ENCODE measurements at regions not wholly inside any gene's neighbourhood (a gene's known extent, or its start where the extent isn't known, plus 50 kb on each side); places are given as distances from the start of the nearest gene placed in this dataset.

DNA sequence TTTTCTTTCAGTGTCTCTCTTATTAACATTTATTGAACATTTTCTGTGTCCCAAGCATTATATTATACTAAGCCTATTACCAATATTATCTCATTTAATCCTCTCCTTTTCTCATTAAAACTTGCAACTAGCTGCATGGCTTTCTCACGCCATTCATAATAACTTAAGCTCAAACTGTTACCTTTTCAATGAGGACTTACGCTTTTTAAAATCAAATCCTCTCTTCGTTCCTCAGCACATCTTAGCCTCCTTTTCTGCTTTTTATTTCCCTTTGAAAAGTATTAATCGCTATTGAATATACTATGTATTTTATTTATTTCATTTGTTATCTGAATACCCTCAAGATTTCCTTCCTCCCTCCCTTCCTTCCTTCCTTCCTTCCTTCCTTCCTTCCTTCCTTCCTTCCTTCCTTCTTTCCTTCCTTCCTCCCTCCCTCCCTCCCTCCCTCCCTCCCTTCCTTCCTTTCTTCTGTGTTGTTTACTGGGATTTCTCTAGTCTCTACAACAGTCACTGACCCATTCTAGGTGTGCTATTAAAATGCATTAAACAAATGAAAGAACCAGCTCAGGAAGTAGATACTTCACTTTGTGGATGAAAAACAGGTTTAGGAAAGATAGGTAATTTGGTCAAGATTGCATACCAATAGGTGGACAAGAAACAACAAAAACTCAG, 294.1 kb upstream of the TUT7 start:
- Mint-ChIP-seq H3K27ac (no peak overlapping the region), H3K27me3 (peaks cover 3% of the 10 kb centered on the region), H3K9me3 (no peaks in the 10 kb centered on the region), H3K4me1 (ENCODE audit: low read depth) (no peaks in the 10 kb centered on the region), H3K36me3 (ENCODE audit: low read depth) (no peaks in the 10 kb centered on the region), H3K4me3 (no peak overlapping the region)

DNA sequence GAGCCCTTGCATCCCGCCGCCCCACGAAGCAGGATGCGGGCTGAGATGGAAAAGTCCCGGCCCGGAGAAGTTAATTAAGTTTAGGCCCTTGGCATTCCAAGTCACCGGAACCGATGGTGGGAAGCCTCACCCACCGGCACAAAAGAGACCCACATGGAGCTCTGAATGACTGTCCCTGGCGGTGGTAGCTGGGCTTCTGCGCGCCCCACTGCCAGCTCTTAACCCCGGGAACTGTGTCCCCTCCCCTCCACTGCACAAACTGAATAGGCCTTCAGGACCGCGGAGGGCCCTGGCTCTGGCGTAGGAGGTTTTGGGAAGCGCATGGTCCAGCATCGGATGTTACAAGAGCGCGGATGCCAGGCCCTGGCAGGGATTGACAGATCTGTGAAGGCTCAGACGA, 291.1 kb upstream of the TUT7 start:
- Mint-ChIP-seq H3K27me3 (no peaks in the 10 kb centered on the region), H3K27ac (no peak overlapping the region), H3K9me3 (no peaks in the 10 kb centered on the region)

DNA sequence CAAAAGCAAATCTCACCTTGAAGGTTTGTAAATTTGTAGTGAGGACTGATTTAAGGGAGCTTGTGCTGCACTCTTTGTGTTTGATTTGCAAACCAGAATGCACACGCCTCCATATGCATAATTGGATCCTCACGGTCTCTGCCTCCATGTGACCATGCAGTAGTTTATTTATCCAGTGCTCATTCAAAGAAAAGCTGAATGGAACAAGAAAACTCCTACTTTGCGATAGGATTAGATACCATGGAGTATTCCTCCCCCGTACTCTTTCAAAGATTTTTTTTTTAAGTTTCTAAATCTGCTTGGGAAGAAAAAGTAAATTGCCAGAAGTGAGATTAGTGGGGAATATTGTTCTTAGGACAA, 290.4 kb upstream of the TUT7 start:
- Mint-ChIP-seq H3K27me3 (no peaks in the 10 kb centered on the region), H3K4me1 (ENCODE audit: low read depth) (no peaks in the 10 kb centered on the region), H3K9me3 (no peaks in the 10 kb centered on the region), H3K27ac (no peak overlapping the region), H3K4me3 (no peak overlapping the region), H3K36me3 (ENCODE audit: low read depth) (no peaks in the 10 kb centered on the region)

More for the DNA sequence above, 291.1 kb upstream of the TUT7 start:
- H3K36me3 Mint-ChIP-seq (ENCODE audit: low read depth), result no peaks in the 10 kb centered on the region
- no peak overlapping the region for H3K4me3 Mint-ChIP-seq
- no peaks in the 10 kb centered on the region for H3K4me1 Mint-ChIP-seq (ENCODE audit: low read depth)

DNA sequence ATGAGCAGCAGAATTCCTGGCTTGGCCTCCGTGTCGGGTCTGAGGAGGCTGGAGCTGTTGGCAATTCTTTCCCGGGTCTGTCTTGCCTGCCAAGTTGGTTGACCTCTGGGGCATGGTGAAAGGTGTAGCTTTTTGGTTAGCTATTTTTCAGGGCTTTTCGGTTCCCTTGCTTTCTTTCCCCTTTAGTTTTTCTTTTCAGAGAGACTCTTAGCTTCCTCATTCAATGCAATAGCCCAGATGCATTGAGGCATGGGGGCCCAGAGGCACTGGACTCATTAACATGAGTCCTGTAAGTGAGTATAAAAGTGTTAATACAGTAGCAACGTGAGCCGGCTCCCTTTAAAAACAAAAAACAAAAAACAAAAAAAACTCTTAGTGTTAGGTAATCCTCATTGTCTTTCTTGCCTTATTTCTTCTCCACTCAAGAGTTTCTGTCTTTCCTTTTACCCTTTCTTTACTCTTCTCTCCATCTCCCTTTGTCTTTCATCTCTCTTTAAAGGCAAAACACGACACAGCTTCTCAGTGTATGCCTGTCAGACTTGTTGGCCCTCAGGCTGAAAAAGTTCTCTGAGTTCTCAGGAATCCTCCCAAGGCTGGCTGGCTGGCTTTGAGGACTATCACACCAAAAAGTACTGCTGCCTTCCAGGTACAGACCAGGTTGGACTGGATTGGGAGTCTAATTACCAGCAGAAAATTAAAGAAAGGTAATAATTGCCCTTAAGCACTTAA, 289.9 kb upstream of the TUT7 start:
- Mint-ChIP-seq H3K4me3 (no peak overlapping the region), H3K27ac (no peak overlapping the region), H3K36me3 (ENCODE audit: low read depth) (no peaks in the 10 kb centered on the region), H3K27me3 (no peaks in the 10 kb centered on the region), H3K9me3 (no peaks in the 10 kb centered on the region), H3K4me1 (ENCODE audit: low read depth) (no peaks in the 10 kb centered on the region)

DNA sequence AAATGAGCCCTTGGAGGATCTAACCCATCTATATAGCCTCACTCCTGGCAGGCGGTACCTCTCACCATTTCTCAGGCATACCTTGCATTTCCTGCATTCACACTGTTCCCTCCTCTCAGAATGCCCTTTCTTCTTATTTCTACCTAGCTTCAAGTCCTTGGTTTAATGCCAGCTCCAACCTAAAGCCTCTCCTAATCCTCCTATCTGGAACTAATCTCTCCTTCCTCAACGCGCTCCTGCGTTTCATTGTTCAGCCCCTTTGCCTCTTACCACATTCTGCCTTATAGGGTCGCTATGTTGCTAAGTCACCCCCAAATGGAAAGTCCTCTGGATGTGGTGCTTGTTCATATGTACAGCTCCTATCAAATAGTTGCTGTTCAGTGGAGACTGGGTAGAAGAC, 288.5 kb upstream of the TUT7 start:
- Mint-ChIP-seq H3K4me1 (ENCODE audit: low read depth) (no peaks in the 10 kb centered on the region), H3K27me3 (peaks cover 3% of the 10 kb centered on the region), H3K4me3 (no peak overlapping the region), H3K9me3 (no peaks in the 10 kb centered on the region), H3K27ac (no peak overlapping the region), H3K36me3 (ENCODE audit: low read depth) (no peaks in the 10 kb centered on the region)

DNA sequence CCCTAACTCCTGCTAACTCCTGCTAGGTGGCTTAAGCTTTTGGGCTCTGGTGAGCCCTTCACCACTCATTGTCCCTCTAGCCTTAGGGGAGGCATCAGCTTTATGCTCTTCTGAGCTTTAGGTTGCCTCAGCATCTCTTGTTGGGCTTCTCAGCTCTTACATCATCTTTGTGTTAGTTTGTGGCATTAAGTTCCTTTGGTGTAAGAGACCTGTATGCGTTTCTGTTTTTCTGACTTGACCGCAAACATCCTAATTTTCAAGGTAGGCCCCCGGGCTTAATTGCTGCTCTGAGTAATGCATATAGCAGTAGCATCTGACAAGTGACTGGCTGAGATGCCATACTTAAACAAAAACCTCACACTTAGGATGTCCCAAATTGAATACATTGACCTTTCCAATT, 287.8 kb upstream of the TUT7 start:
- Mint-ChIP-seq H3K4me3 (no peak overlapping the region), H3K27me3 (peaks cover 9% of the 10 kb centered on the region), H3K9me3 (no peaks in the 10 kb centered on the region), H3K36me3 (ENCODE audit: low read depth) (no peaks in the 10 kb centered on the region), H3K27ac (no peak overlapping the region), H3K4me1 (ENCODE audit: low read depth) (no peaks in the 10 kb centered on the region)

DNA sequence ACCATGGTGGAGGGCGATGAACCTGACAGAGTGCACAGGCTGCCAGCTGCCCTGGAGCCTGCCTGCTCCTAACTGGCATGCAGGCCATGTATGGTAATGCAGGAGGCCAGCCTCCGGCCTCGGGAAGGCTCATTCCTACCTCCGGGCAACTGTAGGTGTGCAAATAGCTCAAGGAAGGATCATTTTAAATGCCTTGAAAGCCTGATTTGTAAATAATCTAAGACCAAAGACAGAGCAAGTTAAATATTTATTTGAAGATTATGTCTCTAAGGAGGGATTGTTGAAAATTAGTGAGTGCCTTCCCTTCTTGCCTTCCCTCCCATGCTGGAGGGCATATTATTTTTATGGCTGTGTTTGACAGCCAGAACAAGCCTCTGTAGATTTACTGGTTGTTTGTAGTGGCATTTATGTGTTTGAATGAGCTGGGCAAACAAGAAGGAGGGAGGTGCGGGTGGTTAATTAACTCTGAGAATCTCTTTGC, 285.7 kb upstream of the TUT7 start:
- no peaks in the 10 kb centered on the region for H3K36me3 Mint-ChIP-seq (ENCODE audit: low read depth)
- H3K4me3 Mint-ChIP-seq, result no peak overlapping the region
- no peak overlapping the region for H3K27ac Mint-ChIP-seq
- H3K27me3 Mint-ChIP-seq, result peaks cover 16% of the 10 kb centered on the region
- no peaks in the 10 kb centered on the region for H3K4me1 Mint-ChIP-seq (ENCODE audit: low read depth)
- no peaks in the 10 kb centered on the region for H3K9me3 Mint-ChIP-seq

DNA sequence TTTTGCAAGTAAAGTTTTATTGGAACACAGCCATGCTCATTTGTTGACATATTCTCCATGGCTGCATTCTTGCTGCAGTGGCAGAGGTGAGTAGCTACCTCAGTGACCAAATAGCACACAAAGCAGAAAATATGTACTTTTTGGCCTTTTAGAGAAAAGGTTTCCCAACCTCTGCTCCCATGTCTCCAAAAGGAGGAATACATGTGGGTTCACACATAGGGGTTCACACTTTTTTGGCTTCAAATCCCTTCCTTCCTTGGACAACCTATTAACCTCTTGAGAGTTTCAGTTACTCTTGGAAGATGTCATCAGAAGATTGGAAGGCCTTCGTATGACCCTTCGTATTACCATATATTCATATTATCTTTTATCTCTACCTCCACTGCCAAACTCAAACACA, 285.1 kb upstream of the TUT7 start:
- Mint-ChIP-seq H3K4me1 (ENCODE audit: low read depth) (no peaks in the 10 kb centered on the region), H3K4me3 (no peak overlapping the region), H3K36me3 (ENCODE audit: low read depth) (no peaks in the 10 kb centered on the region), H3K9me3 (no peaks in the 10 kb centered on the region), H3K27me3 (peaks cover 23% of the 10 kb centered on the region), H3K27ac (no peak overlapping the region)

DNA sequence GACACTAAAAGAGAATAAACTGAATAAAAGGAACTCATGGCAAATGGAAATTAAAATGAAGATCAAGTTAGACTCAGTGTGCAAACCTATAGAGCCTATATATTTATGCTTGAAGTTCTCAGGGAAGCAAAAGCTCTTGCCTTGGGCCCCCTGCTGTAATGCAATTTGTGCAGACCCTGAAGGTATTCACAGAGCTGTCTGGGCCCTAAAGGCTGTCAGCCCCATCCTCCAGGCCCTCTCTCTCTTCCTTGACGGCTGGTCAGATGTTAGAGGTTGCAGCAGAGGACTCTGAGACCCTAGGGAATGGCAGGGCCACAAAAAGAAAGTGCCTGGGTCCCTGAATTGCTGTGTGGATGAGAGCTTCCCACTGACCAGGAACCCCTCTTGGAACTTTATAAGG, 283.9 kb upstream of the TUT7 start:
- H3K4me1 Mint-ChIP-seq (ENCODE audit: low read depth), result no peaks in the 10 kb centered on the region
- no peaks in the 10 kb centered on the region for H3K36me3 Mint-ChIP-seq (ENCODE audit: low read depth)
- H3K4me3 Mint-ChIP-seq, result no peak overlapping the region
- peaks cover 26% of the 10 kb centered on the region for H3K27me3 Mint-ChIP-seq
- no peak overlapping the region for H3K27ac Mint-ChIP-seq
- H3K9me3 Mint-ChIP-seq, result no peaks in the 10 kb centered on the region

DNA sequence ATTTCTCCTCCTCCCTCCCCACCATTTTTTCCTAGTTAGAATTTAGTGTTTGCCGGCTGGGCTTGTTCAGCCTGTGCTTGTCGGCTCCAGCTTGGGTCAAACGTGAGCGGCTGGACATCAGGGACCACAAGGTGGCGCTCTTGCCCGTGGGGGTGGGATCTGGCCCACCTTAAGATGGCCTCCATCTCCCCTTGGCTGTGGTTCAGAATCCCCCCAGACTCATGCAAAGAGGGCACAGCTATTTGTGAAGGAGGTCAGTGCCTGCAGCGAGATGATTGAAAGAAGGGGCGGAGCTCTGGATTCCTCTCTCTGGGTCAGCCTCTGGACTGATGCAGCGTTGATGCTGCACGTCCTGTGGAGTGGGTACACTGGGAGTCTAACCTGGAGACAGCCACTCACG, 283.3 kb upstream of the TUT7 start:
- Mint-ChIP-seq H3K4me1 (ENCODE audit: low read depth) (no peaks in the 10 kb centered on the region), H3K27me3 (peaks cover 26% of the 10 kb centered on the region), H3K4me3 (no peak overlapping the region), H3K9me3 (no peaks in the 10 kb centered on the region), H3K27ac (no peak overlapping the region), H3K36me3 (ENCODE audit: low read depth) (no peaks in the 10 kb centered on the region)

DNA sequence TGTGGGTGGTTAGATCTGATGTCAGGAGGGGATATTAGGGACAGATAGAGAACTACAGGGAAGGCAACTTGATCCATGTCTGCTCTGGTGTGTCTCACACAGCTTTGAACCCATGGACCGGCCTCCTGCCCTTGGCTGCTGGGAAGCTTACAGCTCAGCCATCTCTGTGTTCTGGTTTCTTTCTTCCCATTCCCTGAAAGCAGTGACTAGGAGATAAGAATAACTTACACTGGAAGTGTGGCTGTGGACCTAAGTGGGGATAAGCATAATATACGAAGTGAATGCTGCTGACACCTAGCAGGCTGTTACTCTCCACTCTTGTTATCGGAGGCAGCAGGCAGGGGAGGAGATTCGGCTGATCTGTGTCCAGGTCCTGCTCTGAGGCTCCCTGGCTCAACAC, 282.3 kb upstream of the TUT7 start:
- Mint-ChIP-seq H3K4me1 (ENCODE audit: low read depth) (no peaks in the 10 kb centered on the region), H3K9me3 (no peaks in the 10 kb centered on the region), H3K27me3 (peaks cover 26% of the 10 kb centered on the region), H3K4me3 (no peak overlapping the region), H3K36me3 (ENCODE audit: low read depth) (no peaks in the 10 kb centered on the region), H3K27ac (no peak overlapping the region)

DNA sequence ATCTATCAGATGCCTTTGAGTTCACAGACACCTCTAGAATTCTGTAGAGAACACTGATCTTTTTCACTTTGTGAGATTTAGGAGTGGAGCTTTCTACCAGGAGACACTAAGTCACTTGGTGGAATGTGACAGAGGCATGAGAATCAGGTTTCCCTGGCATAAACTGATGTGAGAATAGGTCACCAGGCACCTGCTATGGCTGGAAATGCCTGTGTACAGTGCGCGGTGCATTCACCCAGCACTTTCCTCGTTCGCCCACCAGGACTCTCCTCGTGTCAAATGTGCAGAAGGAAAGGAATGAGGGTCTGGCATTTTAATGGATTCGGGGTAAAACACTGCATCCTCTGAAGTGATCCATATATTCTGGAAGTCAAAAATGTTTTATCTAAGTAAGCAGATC, 281.8 kb upstream of the TUT7 start:
- Mint-ChIP-seq H3K36me3 (ENCODE audit: low read depth) (no peaks in the 10 kb centered on the region), H3K4me1 (ENCODE audit: low read depth) (no peaks in the 10 kb centered on the region), H3K27ac (no peak overlapping the region), H3K9me3 (no peaks in the 10 kb centered on the region), H3K4me3 (no peak overlapping the region), H3K27me3 (peaks cover 26% of the 10 kb centered on the region)

DNA sequence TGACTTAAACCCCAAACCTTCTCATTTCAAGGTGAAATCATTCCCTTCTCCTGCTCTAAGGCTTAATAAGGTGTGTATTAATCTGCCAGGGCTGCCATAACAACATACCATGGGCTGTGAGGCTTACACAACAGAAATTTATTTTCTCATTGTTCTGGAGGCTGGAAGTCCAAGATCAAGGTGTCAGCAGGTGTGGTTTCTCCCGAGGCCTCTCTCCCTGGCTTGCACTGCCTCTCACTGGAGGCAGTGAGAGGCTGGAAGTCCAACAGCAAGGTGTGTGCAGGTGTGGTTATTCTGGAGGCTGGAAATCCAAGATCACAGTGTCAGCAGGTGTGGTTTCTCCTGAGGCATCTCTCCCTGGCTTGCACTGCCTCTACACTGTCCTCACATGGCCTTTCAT, 280.3 kb upstream of the TUT7 start:
- no peaks in the 10 kb centered on the region for H3K36me3 Mint-ChIP-seq (ENCODE audit: low read depth)
- no peak overlapping the region for H3K27ac Mint-ChIP-seq
- no peak overlapping the region for H3K4me3 Mint-ChIP-seq
- no peaks in the 10 kb centered on the region for H3K9me3 Mint-ChIP-seq
- H3K4me1 Mint-ChIP-seq (ENCODE audit: low read depth), result no peaks in the 10 kb centered on the region
- H3K27me3 Mint-ChIP-seq, result peaks cover 26% of the 10 kb centered on the region

DNA sequence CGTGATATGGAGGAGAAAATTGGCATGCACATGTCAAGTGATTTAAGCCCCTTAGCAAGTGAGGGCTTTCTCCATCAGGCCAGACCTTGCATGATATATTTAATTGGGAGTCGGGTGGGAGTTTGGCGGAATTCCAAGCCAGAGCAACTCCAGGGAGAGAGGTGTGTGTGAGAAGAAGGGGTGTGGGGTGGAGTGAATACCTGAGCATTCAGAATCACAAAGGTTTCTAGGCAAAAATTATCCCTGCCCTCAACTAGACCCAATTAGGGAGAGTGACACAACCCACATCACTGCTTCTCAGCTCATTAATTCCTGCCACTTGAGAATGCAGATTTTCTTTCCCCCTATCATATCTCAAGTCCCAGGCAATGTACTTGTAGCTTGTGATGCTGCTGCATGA, 279.7 kb upstream of the TUT7 start:
- H3K27me3 Mint-ChIP-seq, result peaks cover 26% of the 10 kb centered on the region
- no peak overlapping the region for H3K4me3 Mint-ChIP-seq
- H3K36me3 Mint-ChIP-seq (ENCODE audit: low read depth), result no peaks in the 10 kb centered on the region
- H3K9me3 Mint-ChIP-seq, result no peaks in the 10 kb centered on the region
- no peaks in the 10 kb centered on the region for H3K4me1 Mint-ChIP-seq (ENCODE audit: low read depth)
- H3K27ac Mint-ChIP-seq, result no peak overlapping the region

DNA sequence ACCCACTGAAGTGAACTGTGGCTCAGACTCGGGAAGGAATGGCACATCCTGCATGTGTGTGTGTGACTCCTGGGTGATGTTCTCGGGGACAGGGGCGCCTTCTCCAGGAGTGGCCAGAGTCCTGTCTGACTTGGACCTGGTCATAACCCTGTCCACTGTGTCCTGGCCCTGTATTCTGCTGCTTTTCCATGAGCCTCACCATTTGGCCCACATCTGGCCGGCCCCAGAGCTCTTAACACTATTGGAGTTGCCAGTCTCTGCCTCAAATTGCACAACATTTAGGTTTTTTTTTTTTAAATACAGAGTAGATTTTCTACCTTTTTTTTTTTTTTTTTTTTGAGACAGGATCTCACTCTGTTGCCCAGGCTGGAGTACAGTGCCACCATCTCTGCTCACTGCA, 278.3 kb upstream of the TUT7 start:
- Mint-ChIP-seq H3K36me3 (ENCODE audit: low read depth) (no peaks in the 10 kb centered on the region), H3K9me3 (no peaks in the 10 kb centered on the region), H3K4me1 (ENCODE audit: low read depth) (no peaks in the 10 kb centered on the region), H3K27me3 (peaks cover 22% of the 10 kb centered on the region), H3K4me3 (no peak overlapping the region), H3K27ac (no peak overlapping the region)

DNA sequence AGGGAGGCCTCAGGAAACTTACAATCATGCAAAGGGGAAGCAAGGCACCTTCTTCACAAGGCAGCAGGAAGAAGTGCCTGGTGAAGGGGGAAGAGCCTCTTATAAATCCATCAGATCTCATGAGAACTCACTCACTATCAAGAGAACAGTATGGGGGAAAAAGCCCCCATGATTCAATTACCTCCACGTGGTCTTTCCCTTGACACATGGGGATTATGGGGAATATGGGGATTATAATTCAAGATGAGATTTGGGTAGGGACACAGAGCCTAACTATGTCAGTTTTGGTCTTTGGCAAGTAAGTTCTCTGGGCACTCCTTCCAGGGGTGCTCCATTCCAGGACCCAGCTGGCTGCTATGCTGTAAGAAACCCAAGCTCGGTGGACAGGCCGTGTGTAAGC, 275.3 kb upstream of the TUT7 start:
- Mint-ChIP-seq H3K9me3 (no peaks in the 10 kb centered on the region), H3K36me3 (ENCODE audit: low read depth) (no peaks in the 10 kb centered on the region), H3K27me3 (peaks cover 5% of the 10 kb centered on the region), H3K27ac (no peak overlapping the region), H3K4me1 (ENCODE audit: low read depth) (no peaks in the 10 kb centered on the region), H3K4me3 (no peak overlapping the region)
